Naive thymus-derived CD8-positive, alpha-beta T cell (primary cell): ENCODE measurements at regions not wholly inside any gene's neighbourhood (a gene's known extent, or its start where the extent isn't known, plus 50 kb on each side); places are given as distances from the start of the nearest gene placed in this dataset.

Source experiments
- ATAC-seq, 2 donors: fragments of 150-1000 bp; cut with Tn5 transposase in 1 of 2; sonication (Bioruptor Pico), chemical (Tn5 transposase) in 1 of 2; 1 replicate in 1 of 2; 2 replicates in 1 of 2; pipeline ENCODE4 v1.10.0; 2021; ENCODE audit warnings: mild to moderate bottlenecking in 2 of 2, moderate library complexity in 2 of 2
- POLR2A ChIA-PET: fragments of 350-600 bp; sonication (Branson Sonifier 250); formaldehyde crosslinking; loops from one replicate; lab custom pipeline; 2021; ENCODE audit warnings: antibody characterized with exemption; lab: Charles Lee
- DNase-seq, 10 donors: peaks; one replicate each; pipeline versions ENCODE4 v3.0.0 to v3.0.0-alpha.2; 2020 to 2022
- H3K27ac Mint-ChIP-seq, 10 donors: one replicate each; pipeline ENCODE4 v1.8.0; 2020 to 2022; ENCODE audit warnings: mild to moderate bottlenecking in 10 of 10, mixed read lengths in 10 of 10, moderate library complexity in 4 of 10, inconsistent platforms in 1 of 10
- H3K27me3 Mint-ChIP-seq, 5 donors: one replicate each; pipeline ENCODE4 v1.8.0; 2021 to 2022; ENCODE audit warnings: mixed read lengths in 5 of 5
- H3K36me3 Mint-ChIP-seq, 3 donors: one replicate each; pipeline ENCODE4 v1.8.0; 2020 to 2022; ENCODE audit warnings: mixed read lengths in 3 of 3, mild to moderate bottlenecking in 2 of 3, inconsistent platforms in 1 of 3
- H3K4me1 Mint-ChIP-seq, 4 donors: one replicate each; pipeline ENCODE4 v1.8.0; 2021 to 2022; ENCODE audit warnings: mixed read lengths in 4 of 4
- H3K4me3 Mint-ChIP-seq, 10 donors: one replicate each; pipeline ENCODE4 v1.8.0; 2020 to 2022; ENCODE audit warnings: mild to moderate bottlenecking in 10 of 10, mixed read lengths in 10 of 10, moderate library complexity in 6 of 10, inconsistent platforms in 1 of 10
- H3K9me3 Mint-ChIP-seq, 9 donors: one replicate each; pipeline ENCODE4 v1.8.0; 2020 to 2022; ENCODE audit warnings: mixed read lengths in 9 of 9, mild to moderate bottlenecking in 3 of 9, inconsistent platforms in 1 of 9, moderate library complexity in 1 of 9

- POLR2A ChIA-PET, result no interaction called here
- Mint-ChIP-seq H3K36me3 (no peaks in the 10 kb centered on the region), H3K4me3 (no peak overlapping the region), H3K27me3 (peaks cover 3 to 21% (median 11%) of the 10 kb centered on the region in 5 donors), H3K9me3 (peaks cover 0 to 8% (median 0%) of the 10 kb centered on the region in 9 donors), H3K4me1 (no peaks in the 10 kb centered on the region), H3K27ac (no peak overlapping the region)
- no peak for DNase-seq
- ATAC-seq, result no peak
These were observed 378.8 kb downstream of the BUD13 start for GRCh38 chr11:116394022-116394421.

GRCh38 chr11:116390963-116391362, 381.8 kb downstream of the BUD13 start:
- no peak overlapping the region for H3K27ac Mint-ChIP-seq
- ATAC-seq (no peak), DNase-seq (no peak)
- peaks cover 3 to 15% (median 11%) of the 10 kb centered on the region in 5 donors for H3K27me3 Mint-ChIP-seq
- no peak overlapping the region for H3K4me3 Mint-ChIP-seq
- H3K36me3 Mint-ChIP-seq, result no peaks in the 10 kb centered on the region
- H3K4me1 Mint-ChIP-seq, result no peaks in the 10 kb centered on the region
- H3K9me3 Mint-ChIP-seq, result peaks cover 0 to 8% (median 0%) of the 10 kb centered on the region in 9 donors
- POLR2A ChIA-PET, result no interaction called here

- no peaks in the 10 kb centered on the region for H3K36me3 Mint-ChIP-seq
- no peak for ATAC-seq
- peaks cover 0 to 1% (median 0%) of the 10 kb centered on the region in 9 donors for H3K9me3 Mint-ChIP-seq
- no peak overlapping the region for H3K27ac Mint-ChIP-seq
- H3K27me3 Mint-ChIP-seq, result peaks cover 2 to 16% (median 7%) of the 10 kb centered on the region in 5 donors
- H3K4me1 Mint-ChIP-seq, result no peaks in the 10 kb centered on the region
- no peak for DNase-seq
- H3K4me3 Mint-ChIP-seq, result no peak overlapping the region
- POLR2A ChIA-PET, result no interaction called here
These were observed 384.6 kb downstream of the BUD13 start for GRCh38 chr11:116388146-116388545.

GRCh38 chr11:116387641-116388040, 385.1 kb downstream of the BUD13 start:
- Mint-ChIP-seq H3K27me3 (peaks cover 2 to 21% (median 6%) of the 10 kb centered on the region in 5 donors), H3K27ac (no peak overlapping the region), H3K36me3 (no peaks in the 10 kb centered on the region), H3K4me1 (no peaks in the 10 kb centered on the region), H3K9me3 (no peaks in the 10 kb centered on the region), H3K4me3 (no peak overlapping the region)
- POLR2A ChIA-PET, result no interaction called here
- ATAC-seq (no peak), DNase-seq (no peak)

GRCh38 chr11:116386118-116386699, 386.6 kb downstream of the BUD13 start:
- H3K9me3 Mint-ChIP-seq, result peaks cover 0 to 2% (median 0%) of the 10 kb centered on the region in 9 donors
- H3K4me3 Mint-ChIP-seq, result no peak overlapping the region
- no peaks in the 10 kb centered on the region for H3K4me1 Mint-ChIP-seq
- DNase-seq (no peak), ATAC-seq (no peak)
- no peak overlapping the region for H3K27ac Mint-ChIP-seq
- peaks cover 1 to 16% (median 2%) of the 10 kb centered on the region in 5 donors for H3K27me3 Mint-ChIP-seq
- no peaks in the 10 kb centered on the region for H3K36me3 Mint-ChIP-seq
- POLR2A ChIA-PET, result no interaction called here

GRCh38 chr11:116384876-116385275, 387.9 kb downstream of the BUD13 start:
- DNase-seq (no peak), ATAC-seq (no peak)
- POLR2A ChIA-PET, result no interaction called here
- H3K27me3 Mint-ChIP-seq, result peaks cover 0 to 14% (median 2%) of the 10 kb centered on the region in 5 donors
- no peak overlapping the region for H3K4me3 Mint-ChIP-seq
- H3K27ac Mint-ChIP-seq, result no peak overlapping the region
- H3K4me1 Mint-ChIP-seq, result no peaks in the 10 kb centered on the region
- H3K9me3 Mint-ChIP-seq, result peaks cover 0 to 8% (median under 1%) of the 10 kb centered on the region in 9 donors
- H3K36me3 Mint-ChIP-seq, result no peaks in the 10 kb centered on the region

- Mint-ChIP-seq H3K27me3 (peaks cover 0 to 14% (median 2%) of the 10 kb centered on the region in 5 donors), H3K4me3 (no peak overlapping the region), H3K27ac (no peak overlapping the region), H3K4me1 (no peaks in the 10 kb centered on the region), H3K36me3 (no peaks in the 10 kb centered on the region), H3K9me3 (peaks cover 0 to 12% (median 2%) of the 10 kb centered on the region in 9 donors)
- ATAC-seq, result no peak
- no peak for DNase-seq
- POLR2A ChIA-PET, result no interaction called here
These were observed 388.4 kb downstream of the BUD13 start for GRCh38 chr11:116384407-116384806.

GRCh38 chr11:116379185-116379828, 393.5 kb downstream of the BUD13 start:
- H3K27ac Mint-ChIP-seq, result no peak overlapping the region
- peaks cover 0 to 20% (median 3%) of the 10 kb centered on the region in 9 donors for H3K9me3 Mint-ChIP-seq
- POLR2A ChIA-PET, result no interaction called here
- no peaks in the 10 kb centered on the region for H3K36me3 Mint-ChIP-seq
- peaks cover 2 to 43% (median 13%) of the 10 kb centered on the region in 5 donors for H3K27me3 Mint-ChIP-seq
- H3K4me1 Mint-ChIP-seq, result peaks cover 0 to 2% (median 0%) of the 10 kb centered on the region in 4 donors
- ATAC-seq, result no peak
- H3K4me3 Mint-ChIP-seq, result no peak overlapping the region
- DNase-seq, result no peak

GRCh38 chr11:116376547-116376946, 396.2 kb downstream of the BUD13 start:
- peaks cover 2 to 44% (median 14%) of the 10 kb centered on the region in 5 donors for H3K27me3 Mint-ChIP-seq
- peaks cover 0 to 22% (median 4%) of the 10 kb centered on the region in 9 donors for H3K9me3 Mint-ChIP-seq
- no peak overlapping the region for H3K4me3 Mint-ChIP-seq
- peaks cover 0 to 2% (median 0%) of the 10 kb centered on the region in 4 donors for H3K4me1 Mint-ChIP-seq
- DNase-seq (no peak), ATAC-seq (no peak)
- H3K36me3 Mint-ChIP-seq, result no peaks in the 10 kb centered on the region
- POLR2A ChIA-PET, result no interaction called here
- no peak overlapping the region for H3K27ac Mint-ChIP-seq

GRCh38 chr11:116376054-116376453, 396.7 kb downstream of the BUD13 start:
- POLR2A ChIA-PET, result no interaction called here
- no peak overlapping the region for H3K4me3 Mint-ChIP-seq
- no peak for DNase-seq

GRCh38 chr11:116375221-116375620, 397.6 kb downstream of the BUD13 start:
- peaks cover 0 to 2% (median 0%) of the 10 kb centered on the region in 4 donors for H3K4me1 Mint-ChIP-seq
- H3K36me3 Mint-ChIP-seq, result no peaks in the 10 kb centered on the region
- no peak overlapping the region for H3K27ac Mint-ChIP-seq
- POLR2A ChIA-PET, result no interaction called here
- DNase-seq (no peak), ATAC-seq (no peak)
- H3K9me3 Mint-ChIP-seq, result peaks cover 0 to 22% (median 3%) of the 10 kb centered on the region in 9 donors
- peaks cover 2 to 42% (median 14%) of the 10 kb centered on the region in 5 donors for H3K27me3 Mint-ChIP-seq
- H3K4me3 Mint-ChIP-seq, result no peak overlapping the region

More at GRCh38 chr11:116376054-116376453, 396.7 kb downstream of the BUD13 start:
- Mint-ChIP-seq H3K27me3 (peaks cover 2 to 42% (median 14%) of the 10 kb centered on the region in 5 donors), H3K9me3 (peaks cover 0 to 22% (median 3%) of the 10 kb centered on the region in 9 donors), H3K36me3 (no peaks in the 10 kb centered on the region), H3K27ac (no peak overlapping the region), H3K4me1 (peaks cover 0 to 2% (median 0%) of the 10 kb centered on the region in 4 donors)
- ATAC-seq, result no peak

GRCh38 chr11:116374085-116374484, 398.7 kb downstream of the BUD13 start:
- DNase-seq, result no peak
- POLR2A ChIA-PET, result no interaction called here
- no peak for ATAC-seq
- no peaks in the 10 kb centered on the region for H3K36me3 Mint-ChIP-seq
- no peak overlapping the region for H3K27ac Mint-ChIP-seq
- H3K9me3 Mint-ChIP-seq, result peaks cover 0 to 13% (median 3%) of the 10 kb centered on the region in 9 donors
- H3K4me1 Mint-ChIP-seq, result no peaks in the 10 kb centered on the region
- H3K27me3 Mint-ChIP-seq, result peaks cover 2 to 39% (median 14%) of the 10 kb centered on the region in 5 donors
- H3K4me3 Mint-ChIP-seq, result no peak overlapping the region

GRCh38 chr11:116373104-116373944, 399.5 kb downstream of the BUD13 start:
- Mint-ChIP-seq H3K27me3 (peaks cover 2 to 40% (median 14%) of the 10 kb centered on the region in 5 donors), H3K4me3 (no peak overlapping the region), H3K4me1 (no peaks in the 10 kb centered on the region), H3K9me3 (peaks cover 0 to 10% (median 2%) of the 10 kb centered on the region in 9 donors), H3K36me3 (no peaks in the 10 kb centered on the region), H3K27ac (no peak overlapping the region)
- no peak for ATAC-seq
- no peak for DNase-seq
- POLR2A ChIA-PET, result no interaction called here
